Hypothalamus (tissue), 51 donors: ENCODE measurements at regions not wholly inside any gene's neighbourhood (a gene's known extent, or its start where the extent isn't known, plus 50 kb on each side); places are given as distances from the start of the nearest gene placed in this dataset.

Experiments used
- DNase-seq, 51 donors: peaks; one replicate each; lab custom pipeline; 2025; lab: John Stamatoyannopoulos, UW

- no peak for DNase-seq
These were observed 494.2 kb upstream of the FSTL5 start for GRCh38 chr4:162657966-162658365.

- DNase-seq = no peak
These were observed 486.4 kb upstream of the FSTL5 start for GRCh38 chr4:162650166-162650565.

- peak in 1 of 51 donors; percentile 42 for DNase-seq
These were observed 481.6 kb upstream of the FSTL5 start for GRCh38 chr4:162645381-162645780.

- DNase-seq = no peak
These were observed 480.5 kb upstream of the FSTL5 start for GRCh38 chr4:162644346-162644745.

- no peak for DNase-seq
These were observed 476.4 kb upstream of the FSTL5 start for GRCh38 chr4:162640152-162640551.

- no peak for DNase-seq
These were observed 470.6 kb upstream of the FSTL5 start for GRCh38 chr4:162634390-162634789.

GRCh38 chr4:162622664-162623063 is 458.9 kb upstream of the FSTL5 start:
- DNase-seq = no peak

- DNase-seq = no peak
These were observed 446.3 kb upstream of the FSTL5 start for GRCh38 chr4:162610116-162610515.

GRCh38 chr4:162586266-162586665 is 422.5 kb upstream of the FSTL5 start:
- no peak for DNase-seq

GRCh38 chr4:162582180-162582579 is 418.4 kb upstream of the FSTL5 start:
- no peak for DNase-seq

GRCh38 chr4:162565730-162566129 is 401.9 kb upstream of the FSTL5 start:
- no peak for DNase-seq

- no peak for DNase-seq
These were observed 396.3 kb upstream of the FSTL5 start for GRCh38 chr4:162560073-162560472.

GRCh38 chr4:162557516-162558106 is 393.8 kb upstream of the FSTL5 start:
- DNase-seq = no peak

GRCh38 chr4:162535121-162535520 is 371.3 kb upstream of the FSTL5 start:
- no peak for DNase-seq

- no peak for DNase-seq
These were observed 359.4 kb upstream of the FSTL5 start for GRCh38 chr4:162523171-162523570.

- DNase-seq = no peak
These were observed 358.9 kb upstream of the FSTL5 start for GRCh38 chr4:162522724-162523123.

GRCh38 chr4:162510937-162511336 is 347.1 kb upstream of the FSTL5 start:
- DNase-seq = no peak

GRCh38 chr4:162510115-162510514 is 346.3 kb upstream of the FSTL5 start:
- no peak for DNase-seq

GRCh38 chr4:162509333-162509732 is 345.5 kb upstream of the FSTL5 start:
- no peak for DNase-seq

- DNase-seq = no peak
These were observed 342.5 kb upstream of the FSTL5 start for GRCh38 chr4:162506253-162506652.

GRCh38 chr4:162503868-162504267 is 340.1 kb upstream of the FSTL5 start:
- no peak for DNase-seq

GRCh38 chr4:162502109-162502508 is 338.3 kb upstream of the FSTL5 start:
- DNase-seq = no peak

GRCh38 chr4:162499478-162499877 is 335.7 kb upstream of the FSTL5 start:
- no peak for DNase-seq
